ENCODE measurements at regions not wholly inside any gene's neighbourhood (a gene's known extent, or its start where the extent isn't known, plus 50 kb on each side); places are given as distances from the start of the nearest gene placed in this dataset.
"Not testable (repeated sequence)": the region's sequence is repeated elsewhere in the genome, so short reads cannot be mapped to it uniquely, and the experiment has no call there.

- in situ Hi-C loops (cut with MboI; ENCODE audit: low sequenced_read_pairs): no loop called here
Measured at GRCh38 chr3:124650798-124651197, 79.5 kb upstream of the UMPS start.

DNA sequence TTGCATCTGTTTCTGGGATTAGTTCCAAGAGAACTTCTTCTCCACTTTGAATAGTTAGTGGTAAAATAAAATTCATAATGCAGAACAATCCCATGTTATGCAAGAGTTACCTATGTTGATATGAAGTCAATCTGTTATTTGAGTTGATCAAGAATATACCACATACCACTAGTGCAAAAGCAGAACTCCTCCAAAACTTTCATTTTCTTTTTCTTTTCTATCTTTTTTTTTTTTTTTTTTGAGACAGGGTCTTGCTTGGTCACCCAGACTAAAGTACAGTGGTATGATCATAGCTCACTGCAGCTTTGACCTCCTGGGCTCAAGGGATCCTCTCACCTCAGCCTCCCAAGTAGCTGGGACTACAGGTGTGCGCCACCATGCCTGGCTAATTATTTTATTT lies 78.8 kb upstream of the UMPS start:
- in situ Hi-C loops (cut with MboI; ENCODE audit: low sequenced_read_pairs): not testable (repeated sequence)

DNA sequence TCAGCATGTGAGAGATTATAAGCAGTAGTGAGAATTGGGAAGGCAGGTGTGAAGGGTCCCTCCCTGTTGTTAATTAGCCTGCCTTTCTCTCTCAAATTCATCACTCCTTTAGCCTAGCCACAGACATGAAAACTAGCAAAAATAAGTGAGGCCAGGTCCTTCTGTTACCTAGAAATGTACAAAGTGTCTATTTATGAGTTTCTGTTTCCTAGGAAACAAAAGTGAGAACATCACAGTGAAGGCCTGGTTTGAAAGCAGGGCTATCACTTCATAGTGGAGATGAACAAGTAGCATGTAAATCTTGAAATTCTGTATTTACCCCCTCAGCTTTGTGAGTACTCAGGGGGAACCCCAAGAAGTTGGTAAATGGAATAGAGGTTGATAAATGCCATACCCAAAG lies 78.2 kb upstream of the UMPS start:
- in situ Hi-C loops (cut with MboI; ENCODE audit: low sequenced_read_pairs): no loop called here

DNA sequence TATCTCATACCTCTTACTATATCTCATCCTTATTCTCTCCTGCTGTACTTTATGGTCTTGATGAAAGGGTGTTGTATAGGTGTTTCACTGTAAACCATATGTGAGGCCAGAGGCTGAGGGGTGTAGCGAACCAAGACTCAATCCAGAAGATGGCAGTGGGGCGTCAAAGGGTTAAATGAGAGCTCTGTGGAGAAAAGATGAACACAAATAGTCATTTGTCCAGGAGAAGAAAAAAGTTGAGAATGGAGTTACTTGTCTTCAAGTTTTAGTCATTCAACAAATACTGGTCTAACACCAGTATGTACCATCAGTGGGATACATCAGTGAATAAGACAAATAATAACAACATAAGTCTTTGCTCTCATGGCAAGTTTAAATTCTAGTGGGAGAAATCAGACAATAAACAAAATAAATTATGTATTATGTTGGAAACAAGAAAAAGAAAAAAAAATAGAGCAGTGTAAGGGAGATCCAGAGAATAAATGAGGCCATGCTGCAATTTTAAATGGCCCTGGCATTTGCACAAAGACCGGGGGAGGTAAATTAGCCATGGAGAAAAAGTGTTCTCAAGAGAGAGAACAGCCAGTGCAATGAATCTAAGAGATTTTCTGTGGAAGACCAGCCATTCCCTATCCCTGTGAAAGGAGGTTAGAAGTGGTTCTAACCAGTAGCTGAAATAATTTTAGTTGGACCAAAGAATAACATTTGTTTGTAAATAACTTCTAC lies 77.0 kb upstream of the UMPS start:
- in situ Hi-C loops (cut with MboI; ENCODE audit: low sequenced_read_pairs): no loop called here

GRCh38 chr3:124653797-124654469 lies 76.3 kb upstream of the UMPS start:
- in situ Hi-C loops (cut with MboI; ENCODE audit: low sequenced_read_pairs): no loop called here

GRCh38 chr3:124654470-124654845 lies 75.8 kb upstream of the UMPS start:
- in situ Hi-C loops (cut with MboI; ENCODE audit: low sequenced_read_pairs): no loop called here

GRCh38 chr3:124656531-124656930 lies 73.7 kb upstream of the UMPS start:
- in situ Hi-C loops (cut with MboI; ENCODE audit: low sequenced_read_pairs): no loop called here

- in situ Hi-C loops (cut with MboI; ENCODE audit: low sequenced_read_pairs): no loop called here
Measured at GRCh38 chr3:124657138-124657537, 73.1 kb upstream of the UMPS start.

GRCh38 chr3:124658270-124658669 lies 72.0 kb upstream of the UMPS start:
- in situ Hi-C loops (cut with MboI; ENCODE audit: low sequenced_read_pairs): no loop called here

DNA sequence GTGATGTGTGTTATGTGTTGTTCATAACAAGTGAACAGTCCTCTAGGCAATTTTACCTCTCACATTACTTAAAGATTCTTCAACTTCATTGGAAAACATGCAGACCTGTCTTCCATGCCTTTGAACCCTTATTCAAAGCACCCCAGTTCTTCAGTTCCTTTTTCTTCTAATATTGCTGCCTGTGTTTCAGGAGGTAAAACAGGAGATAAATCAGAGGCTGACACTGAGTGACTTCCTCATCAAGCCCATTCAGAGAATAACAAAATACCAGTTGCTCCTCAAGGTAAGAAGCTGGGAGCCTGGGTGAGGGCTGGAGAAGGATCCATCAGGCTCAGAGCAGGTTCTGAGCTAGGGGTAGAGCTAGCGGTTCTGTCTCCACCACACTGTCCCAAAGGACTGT lies 71.1 kb upstream of the UMPS start:
- in situ Hi-C loops (cut with MboI; ENCODE audit: low sequenced_read_pairs): no loop called here

GRCh38 chr3:124660599-124660998 lies 69.7 kb upstream of the UMPS start:
- in situ Hi-C loops (cut with MboI; ENCODE audit: low sequenced_read_pairs): no loop called here

DNA sequence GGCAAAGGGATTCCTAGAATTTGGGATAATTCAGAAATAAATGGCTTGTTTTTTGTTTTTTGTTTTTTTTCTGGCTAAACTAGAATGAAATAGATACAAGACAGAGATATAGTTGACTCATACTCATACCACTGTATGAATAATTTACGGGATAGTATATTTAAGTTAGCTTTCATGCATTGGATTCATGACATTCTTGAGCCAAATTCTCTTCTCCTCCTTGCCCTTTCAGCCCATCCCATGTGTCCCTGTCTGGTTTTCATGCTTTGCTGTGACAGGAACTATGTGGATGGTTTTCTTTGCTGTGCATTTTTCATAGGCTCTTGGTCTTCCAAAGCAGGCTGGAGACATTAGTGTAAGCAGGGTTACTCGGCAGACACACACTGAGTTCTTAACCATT lies 66.6 kb upstream of the UMPS start:
- in situ Hi-C loops (cut with MboI; ENCODE audit: low sequenced_read_pairs): no loop called here

DNA sequence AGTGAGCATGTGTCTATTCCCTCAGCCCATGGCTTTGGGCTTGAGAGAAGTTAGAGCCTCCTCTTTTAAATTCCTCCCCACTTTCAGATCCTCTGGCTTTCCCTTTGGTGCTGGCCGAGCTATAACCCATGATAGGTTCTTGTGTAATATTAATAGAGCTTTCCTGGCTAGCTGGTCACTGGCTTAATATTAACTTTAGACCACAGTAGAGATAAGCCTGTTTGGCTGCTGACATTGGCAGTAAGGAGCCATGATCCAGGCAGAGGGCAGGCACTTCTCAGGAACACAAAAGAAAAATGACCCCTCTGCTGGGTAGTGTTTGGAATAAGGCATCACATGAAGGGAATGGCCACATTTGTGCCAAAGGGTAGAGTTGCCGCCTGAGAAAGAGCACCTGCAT lies 65.4 kb upstream of the UMPS start:
- in situ Hi-C loops (cut with MboI; ENCODE audit: low sequenced_read_pairs): no loop called here

DNA sequence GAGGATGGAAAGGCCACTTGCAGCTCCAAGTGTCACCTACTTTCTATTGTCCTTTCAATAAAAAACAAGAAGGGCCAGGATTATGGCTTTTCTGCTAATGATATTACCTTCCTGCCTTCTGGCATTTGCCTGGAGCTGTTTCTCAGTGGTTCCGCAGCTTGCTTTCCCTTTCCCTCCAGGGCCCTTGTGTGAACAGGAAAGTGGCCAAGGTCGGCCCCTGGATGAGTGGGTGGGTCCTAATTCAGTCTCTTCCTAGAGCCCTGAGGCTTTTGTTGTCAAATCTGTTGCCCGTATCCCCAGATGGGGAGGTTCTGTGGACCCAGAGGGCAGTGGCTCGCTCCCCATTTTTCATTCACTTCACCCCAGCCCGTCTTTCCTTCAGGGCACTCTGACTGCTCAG lies 64.2 kb upstream of the UMPS start:
- in situ Hi-C loops (cut with MboI; ENCODE audit: low sequenced_read_pairs): no loop called here

GRCh38 chr3:124669470-124669869 lies 60.8 kb upstream of the UMPS start:
- in situ Hi-C loops (cut with MboI; ENCODE audit: low sequenced_read_pairs): no loop called here

- in situ Hi-C loops (cut with MboI; ENCODE audit: low sequenced_read_pairs): no loop called here
Measured at GRCh38 chr3:124671106-124671505, 59.1 kb upstream of the UMPS start.

DNA sequence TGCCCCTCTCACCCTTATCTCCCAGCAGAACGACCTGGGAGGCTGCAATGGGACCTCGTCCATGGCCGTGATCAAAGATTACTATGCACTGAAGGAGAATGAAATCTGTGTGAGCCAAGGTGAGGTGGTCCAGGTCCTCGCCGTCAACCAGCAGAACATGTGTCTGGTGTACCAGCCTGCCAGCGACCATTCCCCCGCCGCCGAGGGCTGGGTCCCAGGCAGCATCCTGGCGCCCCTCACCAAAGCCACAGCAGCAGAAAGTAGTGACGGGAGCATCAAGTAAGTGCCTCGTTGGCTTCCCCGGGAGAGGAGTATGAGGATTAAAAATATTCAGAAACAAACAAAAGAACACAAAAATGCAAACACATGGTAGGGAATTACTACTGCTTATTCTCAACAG lies 55.9 kb upstream of the UMPS start:
- in situ Hi-C loops (cut with MboI; ENCODE audit: low sequenced_read_pairs): no loop called here

GRCh38 chr3:124676236-124676635 lies 54.0 kb upstream of the UMPS start:
- in situ Hi-C loops (cut with MboI; ENCODE audit: low sequenced_read_pairs): no loop called here

- in situ Hi-C loops (cut with MboI; ENCODE audit: low sequenced_read_pairs): no loop called here
Measured at GRCh38 chr3:124679048-124679638, 51.1 kb upstream of the UMPS start.
